AG20443 (cell line): ENCODE measurements at regions not wholly inside any gene's neighbourhood (a gene's known extent, or its start where the extent isn't known, plus 50 kb on each side); places are given as distances from the start of the nearest gene placed in this dataset.
"Not testable (repeated sequence)": the region's sequence is repeated elsewhere in the genome, so short reads cannot be mapped to it uniquely, and the experiment has no call there.

Experiments
- DNase-seq: peaks from one replicate; pipeline ENCODE4 v3.0.0; 2012; ENCODE audit warnings: low spot score, mixed read lengths

GRCh38 chr15:62272290-62272689 lies 107.2 kb upstream of the C2CD4B start:
- DNase-seq = no peak

GRCh38 chr15:62275831-62276230 lies 110.7 kb upstream of the C2CD4B start:
- DNase-seq = no peak

GRCh38 chr15:62277816-62278394 lies 112.8 kb upstream of the C2CD4B start:
- no peak for DNase-seq

- no peak for DNase-seq
These were observed 113.4 kb upstream of the C2CD4B start for GRCh38 chr15:62278534-62278933.

- DNase-seq = no peak
These were observed 114.0 kb upstream of the C2CD4B start for GRCh38 chr15:62279041-62279440.

- DNase-seq = no peak
These were observed 115.5 kb upstream of the C2CD4B start for GRCh38 chr15:62280625-62281024.

GRCh38 chr15:62281801-62282200 lies 116.7 kb upstream of the C2CD4B start:
- DNase-seq = not testable (repeated sequence)

- DNase-seq = no peak
These were observed 122.2 kb upstream of the C2CD4B start for GRCh38 chr15:62287066-62287857.

- DNase-seq = no peak
These were observed 123.4 kb upstream of the C2CD4B start for GRCh38 chr15:62288361-62289017.

- DNase-seq = no peak
These were observed 126.2 kb upstream of the C2CD4B start for GRCh38 chr15:62291262-62291661.

- no peak for DNase-seq
These were observed 131.8 kb upstream of the C2CD4B start for GRCh38 chr15:62296756-62297507.

GRCh38 chr15:62297522-62297921 lies 132.4 kb upstream of the C2CD4B start:
- no peak for DNase-seq

GRCh38 chr15:62297933-62298332 lies 132.8 kb upstream of the C2CD4B start:
- no peak for DNase-seq

- DNase-seq = no peak
These were observed 133.7 kb upstream of the C2CD4B start for GRCh38 chr15:62298811-62299210.

GRCh38 chr15:62299541-62299940 lies 134.5 kb upstream of the C2CD4B start:
- DNase-seq = no peak

GRCh38 chr15:62301993-62302675 lies 137.0 kb upstream of the C2CD4B start:
- DNase-seq = peak; percentile 35

GRCh38 chr15:62306851-62307504 lies 141.9 kb upstream of the C2CD4B start:
- peak; percentile 86 for DNase-seq

- peak; percentile 77 for DNase-seq
These were observed 142.5 kb upstream of the C2CD4B start for GRCh38 chr15:62307551-62307950.

- no peak for DNase-seq
These were observed 151.5 kb upstream of the C2CD4B start for GRCh38 chr15:62316413-62317060.

GRCh38 chr15:62320259-62320658 lies 155.2 kb upstream of the C2CD4B start:
- DNase-seq = no peak

GRCh38 chr15:62323353-62323890 lies 158.3 kb upstream of the C2CD4B start:
- DNase-seq = no peak
